GM19351 (cell line): ENCODE measurements at regions not wholly inside any gene's neighbourhood (a gene's known extent, or its start where the extent isn't known, plus 50 kb on each side); places are given as distances from the start of the nearest gene placed in this dataset.

Experiments used
- ATAC-seq: cut with Tn5 transposase; IDR thresholded peaks from one replicate; pipeline ENCODE4 v1.9.1; 2021; ENCODE audit warnings: mild to moderate bottlenecking, moderate library complexity; ENCODE audit not compliant: unreplicated experiment

GRCh38 chr11:116644201-116644940 is 128.4 kb downstream of the BUD13 start:
- ATAC-seq: no peak

GRCh38 chr11:116643521-116643920 is 129.3 kb downstream of the BUD13 start:
- no peak for ATAC-seq

- ATAC-seq: no peak
These were observed 129.9 kb downstream of the BUD13 start for GRCh38 chr11:116642902-116643301.

- no peak for ATAC-seq
These were observed 130.3 kb downstream of the BUD13 start for GRCh38 chr11:116642481-116642880.

GRCh38 chr11:116641561-116642045 is 131.2 kb downstream of the BUD13 start:
- ATAC-seq: no peak

- no peak for ATAC-seq
These were observed 132.0 kb downstream of the BUD13 start for GRCh38 chr11:116640641-116641402.

GRCh38 chr11:116638463-116638862 is 134.3 kb downstream of the BUD13 start:
- ATAC-seq: no peak

GRCh38 chr11:116637766-116638165 is 135.0 kb downstream of the BUD13 start:
- no peak for ATAC-seq

- no peak for ATAC-seq
These were observed 136.4 kb downstream of the BUD13 start for GRCh38 chr11:116636341-116636929.

- no peak for ATAC-seq
These were observed 141.6 kb downstream of the BUD13 start for GRCh38 chr11:116631201-116631600.

GRCh38 chr11:116618461-116618860 is 154.3 kb downstream of the BUD13 start:
- ATAC-seq: no peak

- no peak for ATAC-seq
These were observed 157.4 kb downstream of the BUD13 start for GRCh38 chr11:116615211-116615865.

- no peak for ATAC-seq
These were observed 158.2 kb downstream of the BUD13 start for GRCh38 chr11:116614306-116615210.

- no peak for ATAC-seq
These were observed 159.4 kb downstream of the BUD13 start for GRCh38 chr11:116613206-116613875.

GRCh38 chr11:116611998-116612620 is 160.7 kb downstream of the BUD13 start:
- no peak for ATAC-seq

- ATAC-seq: no peak
These were observed 162.6 kb downstream of the BUD13 start for GRCh38 chr11:116610190-116610589.

GRCh38 chr11:116607027-116607426 is 165.8 kb downstream of the BUD13 start:
- ATAC-seq: no peak

GRCh38 chr11:116605543-116606459 is 167.0 kb downstream of the BUD13 start:
- ATAC-seq: no peak
